ENCODE measurements at regions not wholly inside any gene's neighbourhood (a gene's known extent, or its start where the extent isn't known, plus 50 kb on each side); places are given as distances from the start of the nearest gene placed in this dataset.
"Not testable (repeated sequence)": the region's sequence is repeated elsewhere in the genome, so short reads cannot be mapped to it uniquely, and the experiment has no call there.

GRCh38 chr12:65739606-65740005 lies 84.7 kb upstream of the HMGA2 start:
- no peak for DNase-seq (ENCODE audit: low spot score)

GRCh38 chr12:65740506-65740872 lies 83.8 kb upstream of the HMGA2 start:
- no peak for DNase-seq (ENCODE audit: low spot score)

- peak; percentile 95 for DNase-seq (ENCODE audit: low spot score)
Measured at GRCh38 chr12:65740873-65741600, 83.2 kb upstream of the HMGA2 start.

- peak; percentile 62 for DNase-seq (ENCODE audit: low spot score)
Measured at GRCh38 chr12:65741656-65742017, 82.6 kb upstream of the HMGA2 start.

GRCh38 chr12:65742018-65743010 lies 82.0 kb upstream of the HMGA2 start:
- peak; percentile 78 for DNase-seq (ENCODE audit: low spot score)

- DNase-seq (ENCODE audit: low spot score), result not testable (repeated sequence)
Measured at GRCh38 chr12:65744236-65744840, 79.9 kb upstream of the HMGA2 start.

- no peak for DNase-seq (ENCODE audit: low spot score)
Measured at GRCh38 chr12:65747338-65747737, 76.9 kb upstream of the HMGA2 start.

- no peak for DNase-seq (ENCODE audit: low spot score)
Measured at GRCh38 chr12:65748332-65748731, 76.0 kb upstream of the HMGA2 start.

GRCh38 chr12:65754290-65754689 lies 70.0 kb upstream of the HMGA2 start:
- DNase-seq (ENCODE audit: low spot score), result no peak

- DNase-seq (ENCODE audit: low spot score), result no peak
Measured at GRCh38 chr12:65754744-65755595, 69.3 kb upstream of the HMGA2 start.

GRCh38 chr12:65755596-65755978 lies 68.7 kb upstream of the HMGA2 start:
- no peak for DNase-seq (ENCODE audit: low spot score)

- no peak for DNase-seq (ENCODE audit: low spot score)
Measured at GRCh38 chr12:65756267-65756666, 68.0 kb upstream of the HMGA2 start.

- DNase-seq (ENCODE audit: low spot score), result no peak
Measured at GRCh38 chr12:65756956-65757511, 67.2 kb upstream of the HMGA2 start.

GRCh38 chr12:65758401-65758800 lies 65.9 kb upstream of the HMGA2 start:
- no peak for DNase-seq (ENCODE audit: low spot score)

GRCh38 chr12:65759735-65760134 lies 64.5 kb upstream of the HMGA2 start:
- DNase-seq (ENCODE audit: low spot score), result no peak

- no peak for DNase-seq (ENCODE audit: low spot score)
Measured at GRCh38 chr12:65761301-65761700, 63.0 kb upstream of the HMGA2 start.

- DNase-seq (ENCODE audit: low spot score), result no peak
Measured at GRCh38 chr12:65764325-65764724, 60.0 kb upstream of the HMGA2 start.

GRCh38 chr12:65765436-65765813 lies 58.9 kb upstream of the HMGA2 start:
- peak; percentile 49 for DNase-seq (ENCODE audit: low spot score)

- no peak for DNase-seq (ENCODE audit: low spot score)
Measured at GRCh38 chr12:65769880-65770279, 54.4 kb upstream of the HMGA2 start.

Measured in AG20443 (cell line).